NCI-H1092 treated with DMSO at 0.1 percent for 48 hours (cell line): ENCODE measurements at regions not wholly inside any gene's neighbourhood (a gene's known extent, or its start where the extent isn't known, plus 50 kb on each side); places are given as distances from the start of the nearest gene placed in this dataset.

Source experiments
- DNase-seq: peaks from one replicate; lab custom pipeline; 2025; lab: John Stamatoyannopoulos, UW

GRCh38 chr3:174651951-174652350 is 207.2 kb upstream of the NAALADL2 start:
- DNase-seq: no peak

GRCh38 chr3:174659511-174659910 is 199.6 kb upstream of the NAALADL2 start:
- DNase-seq: no peak

GRCh38 chr3:174662653-174663052 is 196.5 kb upstream of the NAALADL2 start:
- DNase-seq: no peak

GRCh38 chr3:174667386-174667785 is 191.7 kb upstream of the NAALADL2 start:
- no peak for DNase-seq

GRCh38 chr3:174675406-174675805 is 183.7 kb upstream of the NAALADL2 start:
- no peak for DNase-seq

GRCh38 chr3:174681784-174682183 is 177.3 kb upstream of the NAALADL2 start:
- no peak for DNase-seq

GRCh38 chr3:174685796-174686195 is 173.3 kb upstream of the NAALADL2 start:
- DNase-seq: no peak

GRCh38 chr3:174697310-174697709 is 161.8 kb upstream of the NAALADL2 start:
- DNase-seq: no peak

GRCh38 chr3:174700736-174701135 is 158.4 kb upstream of the NAALADL2 start:
- DNase-seq: no peak

GRCh38 chr3:174710612-174711011 is 148.5 kb upstream of the NAALADL2 start:
- no peak for DNase-seq

- no peak for DNase-seq
Measured at GRCh38 chr3:174715386-174715785, 143.7 kb upstream of the NAALADL2 start.

GRCh38 chr3:174716956-174717505 is 142.1 kb upstream of the NAALADL2 start:
- no peak for DNase-seq

- no peak for DNase-seq
Measured at GRCh38 chr3:174720717-174721116, 138.4 kb upstream of the NAALADL2 start.

- DNase-seq: no peak
Measured at GRCh38 chr3:174725303-174725702, 133.8 kb upstream of the NAALADL2 start.

- no peak for DNase-seq
Measured at GRCh38 chr3:174737966-174738365, 121.2 kb upstream of the NAALADL2 start.

- DNase-seq: no peak
Measured at GRCh38 chr3:174749143-174749542, 110.0 kb upstream of the NAALADL2 start.

- peak; percentile 65 for DNase-seq
Measured at GRCh38 chr3:174755833-174756829, 103.0 kb upstream of the NAALADL2 start.

GRCh38 chr3:174758943-174759342 is 100.2 kb upstream of the NAALADL2 start:
- no peak for DNase-seq

GRCh38 chr3:174767406-174767805 is 91.7 kb upstream of the NAALADL2 start:
- no peak for DNase-seq

GRCh38 chr3:174767853-174768382 is 91.2 kb upstream of the NAALADL2 start:
- no peak for DNase-seq

- DNase-seq: no peak
Measured at GRCh38 chr3:174769171-174769570, 90.0 kb upstream of the NAALADL2 start.

GRCh38 chr3:174775603-174776002 is 83.5 kb upstream of the NAALADL2 start:
- DNase-seq: no peak

GRCh38 chr3:174776123-174776522 is 83.0 kb upstream of the NAALADL2 start:
- DNase-seq: no peak
